ENCODE measurements at regions not wholly inside any gene's neighbourhood (a gene's known extent, or its start where the extent isn't known, plus 50 kb on each side); places are given as distances from the start of the nearest gene placed in this dataset.

DNA sequence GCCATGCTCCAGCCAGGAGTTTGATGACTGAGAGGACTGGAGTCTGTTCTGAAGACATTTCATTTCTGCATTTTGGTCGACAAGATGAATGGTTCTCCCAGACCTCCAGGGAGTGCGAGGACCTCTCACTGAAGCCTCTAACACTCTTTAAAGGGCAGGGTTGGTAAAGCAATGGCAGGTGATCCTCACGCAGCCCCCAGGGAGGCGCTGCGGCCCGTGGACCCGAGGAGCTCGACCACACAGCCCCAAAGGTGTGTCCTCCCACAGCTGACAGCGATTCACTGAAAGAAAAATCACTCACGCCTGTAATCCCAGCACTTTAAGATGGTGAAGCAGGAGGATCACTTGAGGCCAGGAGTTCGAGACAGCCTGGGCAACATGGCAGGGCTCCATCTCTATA is 183.8 kb upstream of the SFSWAP start:
- no peaks in the 10 kb centered on the region for H3K9me1 ChIP-seq (ENCODE audit: control insufficient read depth, extremely low read depth, insufficient read depth, low read length)
- no peaks in the 10 kb centered on the region for H3K36me3 ChIP-seq (ENCODE audit: control insufficient read depth in 2 of 2, extremely low read depth in 1 of 2, insufficient read depth in 2 of 2, low read length in 2 of 2)
- H3K9me3 ChIP-seq (ENCODE audit: control insufficient read depth, low read depth, low read length): no peaks in the 10 kb centered on the region
- no peaks in the 10 kb centered on the region for H3K27me3 ChIP-seq (ENCODE audit: control insufficient read depth, extremely low read depth, insufficient read depth, low read length)
- no peaks in the 10 kb centered on the region for H4K20me1 ChIP-seq (ENCODE audit: control insufficient read depth, extremely low read depth, insufficient read depth, low read length)
- no peak overlapping the region for H3K4me3 ChIP-seq (ENCODE audit: control insufficient read depth in 2 of 3, extremely low read depth in 1 of 3, insufficient read depth in 2 of 3, low read depth in 1 of 3, low read length in 3 of 3)
- no peak for TF ChIP-seq EZH2 (IDR thresholded peaks at IDR 0.05; ENCODE audit: low read length)
- TF ChIP-seq, protein P1, sequence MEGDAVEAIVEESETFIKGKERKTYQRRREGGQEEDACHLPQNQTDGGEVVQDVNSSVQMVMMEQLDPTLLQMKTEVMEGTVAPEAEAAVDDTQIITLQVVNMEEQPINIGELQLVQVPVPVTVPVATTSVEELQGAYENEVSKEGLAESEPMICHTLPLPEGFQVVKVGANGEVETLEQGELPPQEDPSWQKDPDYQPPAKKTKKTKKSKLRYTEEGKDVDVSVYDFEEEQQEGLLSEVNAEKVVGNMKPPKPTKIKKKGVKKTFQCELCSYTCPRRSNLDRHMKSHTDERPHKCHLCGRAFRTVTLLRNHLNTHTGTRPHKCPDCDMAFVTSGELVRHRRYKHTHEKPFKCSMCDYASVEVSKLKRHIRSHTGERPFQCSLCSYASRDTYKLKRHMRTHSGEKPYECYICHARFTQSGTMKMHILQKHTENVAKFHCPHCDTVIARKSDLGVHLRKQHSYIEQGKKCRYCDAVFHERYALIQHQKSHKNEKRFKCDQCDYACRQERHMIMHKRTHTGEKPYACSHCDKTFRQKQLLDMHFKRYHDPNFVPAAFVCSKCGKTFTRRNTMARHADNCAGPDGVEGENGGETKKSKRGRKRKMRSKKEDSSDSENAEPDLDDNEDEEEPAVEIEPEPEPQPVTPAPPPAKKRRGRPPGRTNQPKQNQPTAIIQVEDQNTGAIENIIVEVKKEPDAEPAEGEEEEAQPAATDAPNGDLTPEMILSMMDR (optimal IDR thresholded peaks at IDR 0.05 in 1 of 3, IDR thresholded peaks at IDR 0.05 in 1 of 3, conservative IDR thresholded peaks at IDR 0.05 in 1 of 3; ENCODE audit: extremely low read depth in 1 of 3, insufficient read depth in 2 of 3, low read length in 3 of 3): no peak
- no peaks in the 10 kb centered on the region for H3K4me1 ChIP-seq (ENCODE audit: control insufficient read depth, extremely low read depth, insufficient read depth, low read length)
- H3K79me2 ChIP-seq (ENCODE audit: control insufficient read depth, insufficient read depth, low read length): no peaks in the 10 kb centered on the region
- H3K4me2 ChIP-seq (ENCODE audit: control insufficient read depth, extremely low read depth, insufficient read depth, low read depth, low read length): no peak overlapping the region
- H3K27ac ChIP-seq (ENCODE audit: control insufficient read depth, insufficient read depth, low read length): no peak overlapping the region
- H3K9ac ChIP-seq (ENCODE audit: control insufficient read depth, extremely low read depth, insufficient read depth, low read length): no peak overlapping the region
- no peak overlapping the region for H2AFZ ChIP-seq (ENCODE audit: control insufficient read depth, low read length)
- DNase-seq (ENCODE audit: low read depth, low spot score) (no peak), FAIRE-seq (no peak)
- dilution Hi-C loops (cut with MboI; ENCODE audit: extremely low pct_ligation_motif_present, low sequenced_read_pairs): no loop called here

DNA sequence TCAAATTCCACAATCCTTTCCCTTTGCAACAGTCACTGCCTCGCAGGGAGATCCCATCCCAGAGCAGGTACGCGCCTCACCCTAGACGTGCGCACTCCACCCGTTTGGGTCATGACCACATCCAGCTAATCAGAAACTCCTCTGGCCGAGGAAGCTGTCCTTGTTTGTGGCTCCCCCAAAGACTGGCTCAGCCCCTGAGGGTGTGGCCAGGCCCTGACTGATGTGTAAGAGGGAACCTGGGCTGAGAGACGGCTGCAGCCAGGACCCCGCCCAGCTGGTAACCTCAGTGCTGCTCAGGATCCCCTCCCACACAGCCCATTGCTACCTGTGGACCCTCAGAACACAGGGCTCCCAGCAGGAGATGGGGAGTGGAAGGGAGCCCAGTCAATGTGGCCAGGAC is 183.2 kb upstream of the SFSWAP start:
- H3K27ac ChIP-seq (ENCODE audit: control insufficient read depth, insufficient read depth, low read length): no peak overlapping the region
- no peak for FAIRE-seq
- H2AFZ ChIP-seq (ENCODE audit: control insufficient read depth, low read length): no peak overlapping the region
- no peak overlapping the region for H3K4me2 ChIP-seq (ENCODE audit: control insufficient read depth, extremely low read depth, insufficient read depth, low read depth, low read length)
- H3K4me1 ChIP-seq (ENCODE audit: control insufficient read depth, extremely low read depth, insufficient read depth, low read length): no peaks in the 10 kb centered on the region
- no peak for DNase-seq (ENCODE audit: low read depth, low spot score)
- no peaks in the 10 kb centered on the region for H3K9me1 ChIP-seq (ENCODE audit: control insufficient read depth, extremely low read depth, insufficient read depth, low read length)
- H4K20me1 ChIP-seq (ENCODE audit: control insufficient read depth, extremely low read depth, insufficient read depth, low read length): no peaks in the 10 kb centered on the region
- no peaks in the 10 kb centered on the region for H3K9me3 ChIP-seq (ENCODE audit: control insufficient read depth, low read depth, low read length)
- no peak overlapping the region for H3K9ac ChIP-seq (ENCODE audit: control insufficient read depth, extremely low read depth, insufficient read depth, low read length)
- TF ChIP-seq EZH2 (IDR thresholded peaks at IDR 0.05; ENCODE audit: low read length): no peak
- no peaks in the 10 kb centered on the region for H3K27me3 ChIP-seq (ENCODE audit: control insufficient read depth, extremely low read depth, insufficient read depth, low read length)
- dilution Hi-C loops (cut with MboI; ENCODE audit: extremely low pct_ligation_motif_present, low sequenced_read_pairs): no loop called here
- no peaks in the 10 kb centered on the region for H3K79me2 ChIP-seq (ENCODE audit: control insufficient read depth, insufficient read depth, low read length)
- no peak overlapping the region for H3K4me3 ChIP-seq (ENCODE audit: control insufficient read depth in 2 of 3, extremely low read depth in 1 of 3, insufficient read depth in 2 of 3, low read depth in 1 of 3, low read length in 3 of 3)
- H3K36me3 ChIP-seq (ENCODE audit: control insufficient read depth in 2 of 2, extremely low read depth in 1 of 2, insufficient read depth in 2 of 2, low read length in 2 of 2): no peaks in the 10 kb centered on the region

DNA sequence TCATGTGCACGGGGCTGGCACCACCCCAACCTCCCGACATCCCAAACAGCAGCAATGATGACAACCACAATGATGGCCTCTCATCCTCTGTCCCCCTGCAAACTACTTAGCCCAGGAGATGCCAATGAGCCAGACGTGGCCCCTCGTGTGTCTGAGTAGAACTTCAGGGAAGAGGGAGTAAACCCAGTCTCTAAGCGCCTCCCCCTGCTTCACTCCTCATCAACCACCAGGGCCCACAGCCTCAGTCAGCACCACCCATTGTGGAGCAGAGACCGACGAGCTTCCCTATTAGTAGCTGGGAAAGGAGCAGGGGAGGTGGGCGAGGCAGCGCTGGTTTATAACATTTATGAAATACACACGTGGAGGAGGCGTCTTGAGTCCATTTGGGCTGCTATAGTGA is 182.7 kb upstream of the SFSWAP start:
- H4K20me1 ChIP-seq (ENCODE audit: control insufficient read depth, extremely low read depth, insufficient read depth, low read length): no peaks in the 10 kb centered on the region
- DNase-seq (ENCODE audit: low read depth, low spot score): no peak
- no peak overlapping the region for H3K9ac ChIP-seq (ENCODE audit: control insufficient read depth, extremely low read depth, insufficient read depth, low read length)
- dilution Hi-C loops (cut with MboI; ENCODE audit: extremely low pct_ligation_motif_present, low sequenced_read_pairs): no loop called here
- H3K4me1 ChIP-seq (ENCODE audit: control insufficient read depth, extremely low read depth, insufficient read depth, low read length): no peaks in the 10 kb centered on the region
- no peaks in the 10 kb centered on the region for H3K9me3 ChIP-seq (ENCODE audit: control insufficient read depth, low read depth, low read length)
- no peak overlapping the region for H3K27ac ChIP-seq (ENCODE audit: control insufficient read depth, insufficient read depth, low read length)
- no peaks in the 10 kb centered on the region for H3K36me3 ChIP-seq (ENCODE audit: control insufficient read depth in 2 of 2, extremely low read depth in 1 of 2, insufficient read depth in 2 of 2, low read length in 2 of 2)
- TF ChIP-seq, protein P1 (optimal IDR thresholded peaks at IDR 0.05 in 1 of 3, IDR thresholded peaks at IDR 0.05 in 1 of 3, conservative IDR thresholded peaks at IDR 0.05 in 1 of 3; ENCODE audit: extremely low read depth in 1 of 3, insufficient read depth in 2 of 3, low read length in 3 of 3): no peak
- TF ChIP-seq EZH2 (IDR thresholded peaks at IDR 0.05; ENCODE audit: low read length): no peak
- no peak overlapping the region for H3K4me3 ChIP-seq (ENCODE audit: control insufficient read depth in 2 of 3, extremely low read depth in 1 of 3, insufficient read depth in 2 of 3, low read depth in 1 of 3, low read length in 3 of 3)
- FAIRE-seq: no peak
- H2AFZ ChIP-seq (ENCODE audit: control insufficient read depth, low read length): no peak overlapping the region
- H3K4me2 ChIP-seq (ENCODE audit: control insufficient read depth, extremely low read depth, insufficient read depth, low read depth, low read length): no peak overlapping the region
- no peaks in the 10 kb centered on the region for H3K79me2 ChIP-seq (ENCODE audit: control insufficient read depth, insufficient read depth, low read length)
- H3K9me1 ChIP-seq (ENCODE audit: control insufficient read depth, extremely low read depth, insufficient read depth, low read length): no peaks in the 10 kb centered on the region
- H3K27me3 ChIP-seq (ENCODE audit: control insufficient read depth, extremely low read depth, insufficient read depth, low read length): no peaks in the 10 kb centered on the region

All from keratinocyte (primary cell).